Stimulated activated CD4-positive, alpha-beta T cell treated with anti-CD3 and anti-CD28 coated beads, Interleukin-4, amount 100 ng/mL, for 48 hours (primary cell): ENCODE measurements at regions not wholly inside any gene's neighbourhood (a gene's known extent, or its start where the extent isn't known, plus 50 kb on each side); places are given as distances from the start of the nearest gene placed in this dataset.

Experiments
- DNase-seq, 2 donors: peaks; one replicate each; pipeline ENCODE4 v3.0.0-alpha.2; 2020; ENCODE audit warnings: low read depth in 2 of 2

GRCh38 chr12:92275443-92276154 is 130.0 kb upstream of the BTG1 start:
- DNase-seq = no peak

DNA sequence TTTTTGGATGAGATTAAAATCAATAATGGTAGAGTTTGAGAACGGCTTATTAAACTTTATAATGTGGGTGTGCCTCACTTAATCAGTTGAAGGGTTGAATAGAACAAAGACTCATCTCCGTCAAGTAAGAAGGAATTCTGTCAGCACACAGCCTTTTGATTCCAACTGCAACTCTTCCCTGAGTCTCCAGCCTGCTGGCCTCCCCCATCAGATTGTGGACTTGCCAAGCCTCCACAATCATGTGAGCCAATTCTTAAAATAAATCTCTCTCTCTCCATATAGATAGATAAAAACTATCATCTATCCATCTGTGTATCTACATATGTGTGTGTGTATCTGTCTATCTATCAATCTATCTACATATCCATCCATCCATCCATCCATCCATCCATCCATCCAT is 127.4 kb upstream of the BTG1 start:
- DNase-seq = no peak

- DNase-seq = no peak
These were observed 126.7 kb upstream of the BTG1 start for GRCh38 chr12:92272061-92272964.

- no peak for DNase-seq
These were observed 125.7 kb upstream of the BTG1 start for GRCh38 chr12:92271341-92271740.

DNA sequence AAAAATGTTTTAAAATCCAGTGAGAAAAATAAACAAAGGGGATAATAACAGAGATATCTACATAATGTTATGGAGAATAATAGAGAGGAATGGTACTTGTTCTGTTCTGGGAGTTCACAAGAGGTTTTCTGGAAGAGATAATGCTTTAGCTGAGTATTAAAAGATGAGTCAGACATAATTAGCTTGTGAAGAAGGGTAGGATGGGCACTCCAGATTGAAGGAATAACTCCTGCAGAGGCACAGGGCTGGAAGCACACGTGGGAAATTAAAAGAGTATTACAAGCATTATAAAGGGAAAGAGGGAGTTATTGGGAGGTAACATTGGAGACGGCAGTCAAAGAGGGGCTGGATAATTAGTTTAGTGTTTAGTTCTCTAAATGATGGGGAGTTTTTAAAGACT is 124.9 kb upstream of the BTG1 start:
- DNase-seq = no peak

- DNase-seq = no peak
These were observed 123.3 kb upstream of the BTG1 start for GRCh38 chr12:92268946-92269345.

DNA sequence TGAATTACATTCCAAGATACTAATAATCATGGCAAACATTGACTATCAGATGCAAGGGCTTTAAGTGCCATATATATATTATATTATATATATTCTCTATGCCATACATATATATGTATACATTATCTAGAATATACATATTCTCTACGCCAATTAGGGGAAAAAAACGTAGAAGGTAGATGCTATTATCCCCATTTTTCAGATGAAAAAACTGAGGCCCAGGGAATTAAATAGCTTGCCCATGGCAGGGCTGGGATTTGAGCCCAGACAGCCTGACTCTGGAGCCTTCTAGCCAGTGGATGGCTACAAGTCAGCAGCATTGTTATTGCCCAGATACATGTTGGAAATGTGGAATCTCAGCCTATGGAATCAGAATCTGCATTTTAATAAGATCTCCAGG is 116.0 kb upstream of the BTG1 start:
- no peak for DNase-seq

- no peak for DNase-seq
These were observed 115.4 kb upstream of the BTG1 start for GRCh38 chr12:92261071-92261470.

GRCh38 chr12:92259696-92260251 is 114.1 kb upstream of the BTG1 start:
- no peak for DNase-seq

- DNase-seq = no peak
These were observed 113.6 kb upstream of the BTG1 start for GRCh38 chr12:92259291-92259690.

DNA sequence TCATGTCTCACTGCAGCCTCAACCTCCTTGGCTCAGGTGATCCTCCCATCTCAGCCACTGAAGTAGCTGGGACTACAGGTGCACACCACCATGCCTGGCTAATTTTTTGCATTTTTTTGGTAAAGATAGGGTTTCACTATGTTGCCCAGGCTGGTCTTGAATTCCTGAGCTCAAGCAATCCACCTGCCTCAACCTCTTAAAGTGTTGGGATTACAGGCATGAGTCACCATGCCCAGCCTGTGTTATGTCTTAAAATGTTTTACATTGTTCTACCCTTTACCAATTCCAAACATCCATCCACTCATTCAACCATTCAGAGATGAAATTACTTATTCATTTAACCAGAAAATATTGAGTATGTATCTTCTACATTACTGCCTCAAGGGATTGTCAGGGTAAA is 111.6 kb upstream of the BTG1 start:
- no peak for DNase-seq

GRCh38 chr12:92255741-92256140 is 110.1 kb upstream of the BTG1 start:
- no peak for DNase-seq

DNA sequence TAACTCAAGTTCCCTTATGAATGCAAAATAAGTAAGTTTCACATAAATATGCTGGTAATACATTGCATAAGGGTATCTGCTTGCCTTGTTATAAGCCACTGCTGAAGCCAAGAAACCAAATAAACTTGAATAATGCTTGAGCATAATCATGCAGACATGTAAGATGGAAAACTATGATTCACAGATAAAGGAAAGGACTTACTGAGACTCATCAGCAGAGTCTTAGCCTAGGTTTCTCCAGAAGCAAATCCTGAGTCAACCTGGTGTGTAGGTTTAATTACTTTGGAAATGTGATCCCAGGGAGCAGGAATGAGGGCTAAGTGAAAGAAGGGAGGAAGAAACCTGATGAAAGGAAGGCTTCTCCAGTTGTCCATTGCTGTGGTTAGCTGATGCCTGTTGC is 107.7 kb upstream of the BTG1 start:
- no peak for DNase-seq

- DNase-seq = no peak
These were observed 103.3 kb upstream of the BTG1 start for GRCh38 chr12:92248977-92249376.

DNA sequence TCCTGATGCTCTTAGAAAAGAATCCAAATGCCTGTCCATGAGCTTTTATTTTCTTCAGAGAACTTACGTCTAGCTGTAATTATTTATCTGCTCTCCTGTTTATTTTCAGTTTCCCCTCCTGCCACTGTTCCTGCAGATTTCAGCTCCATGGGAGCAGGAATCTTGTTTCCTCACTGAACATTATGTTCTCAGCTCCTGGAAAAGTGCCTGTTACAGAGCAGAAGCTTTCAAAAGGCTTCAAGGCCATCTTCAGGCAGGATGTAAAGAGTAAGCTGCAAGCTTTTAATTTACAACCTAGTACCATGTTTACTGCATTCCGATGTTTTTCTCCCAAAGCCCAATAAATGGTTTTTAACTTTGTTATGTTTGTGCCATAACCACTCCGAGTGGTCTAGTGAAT is 98.4 kb upstream of the BTG1 start:
- DNase-seq = no peak

- no peak for DNase-seq
These were observed 97.3 kb upstream of the BTG1 start for GRCh38 chr12:92242907-92243306.

DNA sequence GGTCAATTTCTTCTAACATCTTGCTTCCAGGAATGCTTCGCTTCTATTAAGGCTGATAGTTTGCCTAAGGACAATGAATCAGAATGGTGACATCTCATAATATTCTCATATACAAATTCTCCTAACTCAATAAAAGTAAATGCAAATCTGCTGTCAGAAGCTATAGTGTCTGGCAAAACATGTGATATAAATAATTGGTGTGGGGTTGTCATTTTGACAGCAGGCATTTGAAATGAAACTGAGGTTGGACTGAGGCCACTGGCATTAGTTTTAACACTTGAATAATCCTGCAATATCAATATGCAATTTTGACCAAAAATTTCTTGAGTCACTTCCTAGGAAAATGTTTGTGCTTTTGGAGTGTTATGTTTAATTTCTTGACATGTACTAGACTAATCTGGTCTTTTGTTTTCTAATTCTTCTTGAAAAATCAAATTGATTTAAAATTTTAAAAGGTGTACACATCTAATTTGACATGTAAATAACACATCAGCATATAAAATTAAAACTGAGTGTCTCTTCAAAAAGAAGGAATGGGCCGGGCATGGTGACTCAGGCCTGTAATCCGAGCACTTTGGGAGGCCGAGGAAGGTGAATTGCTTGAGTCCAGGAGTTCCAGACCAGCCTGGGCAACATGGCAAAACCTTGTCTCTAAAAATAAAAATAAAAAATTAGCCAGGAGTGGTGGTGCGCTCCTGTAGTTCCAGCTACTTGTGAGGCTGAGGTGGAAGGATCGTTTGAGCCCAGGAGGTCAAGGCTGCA is 92.3 kb upstream of the BTG1 start:
- no peak for DNase-seq

DNA sequence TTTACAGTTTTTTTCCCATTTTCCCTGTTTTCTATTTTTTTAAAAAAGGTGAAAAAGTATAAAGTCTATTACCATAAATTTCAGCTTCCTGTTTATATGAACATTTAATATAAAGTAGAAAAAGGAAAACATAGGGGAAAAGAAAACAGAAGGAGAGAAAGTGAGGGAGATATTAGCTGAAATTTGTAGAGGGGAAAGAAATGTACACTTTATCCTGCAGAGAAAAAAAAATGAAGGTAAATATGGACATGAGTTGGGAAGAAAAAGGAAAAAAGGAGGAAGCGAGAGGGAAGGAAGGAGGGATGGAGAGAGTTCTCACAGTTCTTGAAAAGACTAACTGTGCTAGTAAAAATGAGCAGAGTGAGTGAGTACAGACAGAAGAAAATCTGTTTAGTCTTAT is 91.6 kb upstream of the BTG1 start:
- no peak for DNase-seq

DNA sequence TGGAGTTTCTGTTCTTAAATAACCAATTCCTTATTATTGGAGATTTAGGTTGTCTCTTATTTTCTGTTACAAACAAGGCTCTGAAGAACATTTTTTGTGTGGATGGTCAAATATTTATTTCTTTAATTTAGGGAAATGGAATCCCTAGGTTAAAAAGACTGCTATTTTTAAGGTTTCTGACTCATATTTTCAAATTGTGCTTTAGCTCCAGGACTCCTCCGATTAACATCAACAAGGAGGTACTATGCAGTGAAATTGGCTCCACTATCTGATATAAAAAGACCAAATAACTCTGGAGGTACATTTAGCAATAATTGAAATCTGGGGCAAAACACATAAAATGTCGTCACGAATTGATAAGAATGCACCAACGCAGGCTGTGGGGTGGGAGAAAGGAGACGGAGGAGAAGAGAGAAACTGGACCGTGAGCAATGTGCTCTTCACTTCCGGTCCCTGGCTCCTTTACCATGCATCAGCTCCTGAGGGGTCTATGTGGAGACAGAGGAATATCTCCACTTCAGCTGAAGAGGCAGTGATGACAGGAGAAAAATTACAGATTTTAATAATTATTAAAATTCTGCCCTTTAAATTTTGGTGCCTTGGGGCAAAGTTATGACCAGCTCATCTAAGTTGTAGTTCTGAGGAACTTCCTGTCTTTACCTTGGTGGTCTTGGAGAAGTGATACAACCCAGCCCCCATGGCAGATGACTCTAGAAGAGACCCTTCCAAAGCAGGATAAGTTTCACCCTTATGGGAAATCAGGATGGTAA is 90.2 kb upstream of the BTG1 start:
- no peak for DNase-seq

DNA sequence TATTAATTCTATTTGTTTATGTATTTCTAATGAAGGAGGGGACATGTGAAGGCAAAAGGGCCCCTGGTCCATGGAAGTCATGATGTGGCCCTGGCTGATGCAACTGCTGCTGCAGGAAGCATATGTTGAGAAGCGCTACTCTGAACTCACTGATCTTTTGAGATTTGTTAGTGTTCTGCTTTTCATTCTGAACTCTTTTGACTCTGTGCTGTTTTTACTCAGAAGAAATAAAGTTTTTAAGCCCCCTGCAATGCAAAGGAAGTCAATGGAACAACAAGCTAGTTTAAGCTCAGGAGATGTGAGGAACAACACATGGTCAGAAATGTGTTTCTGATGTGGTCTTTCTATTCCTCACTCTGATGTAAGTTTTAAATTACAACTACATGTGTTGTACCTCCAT is 88.9 kb upstream of the BTG1 start:
- DNase-seq = no peak

GRCh38 chr12:92233346-92234015 is 87.8 kb upstream of the BTG1 start:
- no peak for DNase-seq
